ENCODE measurements at regions not wholly inside any gene's neighbourhood (a gene's known extent, or its start where the extent isn't known, plus 50 kb on each side); places are given as distances from the start of the nearest gene placed in this dataset.

- Histone ChIP-seq H3K36me3 (ENCODE audit: insufficient read depth, low read depth, low read length) (no peaks in the 10 kb centered on the region), H3K4me3 (ENCODE audit: low read length) (no peak overlapping the region), H3K27ac (ENCODE audit: low read length) (no peak overlapping the region), H3K9ac (ENCODE audit: low read depth, low read length) (no peak overlapping the region), H3K9me3 (ENCODE audit: insufficient read depth, low read depth, low read length) (no peaks in the 10 kb centered on the region), H3K4me1 (ENCODE audit: insufficient read depth, low read length) (no peaks in the 10 kb centered on the region), H3K27me3 (ENCODE audit: insufficient read depth, low read length) (no peaks in the 10 kb centered on the region)
Measured at GRCh38 chr3:83849106-83849730, 1109.6 kb upstream of the CADM2 start.

DNA sequence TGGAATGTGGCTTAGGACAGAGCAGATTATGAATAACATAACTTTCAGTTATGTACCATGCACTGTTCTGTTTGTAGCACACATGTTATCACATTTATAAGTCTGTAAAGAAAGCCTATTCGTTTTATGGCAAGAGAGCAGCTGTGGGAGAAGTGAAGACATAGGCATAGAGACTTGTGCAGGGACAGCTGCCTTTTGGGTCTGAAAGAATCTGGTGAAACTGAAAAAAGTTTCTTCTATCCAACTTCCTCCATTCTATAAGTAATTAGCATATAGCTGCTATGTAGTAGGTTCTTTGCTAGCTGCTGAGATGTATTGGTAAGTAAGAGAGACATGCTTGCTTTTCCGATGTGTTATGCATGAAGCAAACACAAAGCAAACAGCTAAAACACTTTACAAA lies 1095.4 kb upstream of the CADM2 start:
- Histone ChIP-seq H3K27ac (ENCODE audit: low read length) (no peak overlapping the region), H3K36me3 (ENCODE audit: insufficient read depth, low read depth, low read length) (no peaks in the 10 kb centered on the region), H3K9me3 (ENCODE audit: insufficient read depth, low read depth, low read length) (no peaks in the 10 kb centered on the region; the same call in 1 of the 2 replicates), H3K27me3 (ENCODE audit: insufficient read depth, low read length) (no peaks in the 10 kb centered on the region), H3K4me3 (ENCODE audit: low read length) (no peak overlapping the region), H3K9ac (ENCODE audit: low read depth, low read length) (no peak overlapping the region), H3K4me1 (ENCODE audit: insufficient read depth, low read length) (no peaks in the 10 kb centered on the region)

DNA sequence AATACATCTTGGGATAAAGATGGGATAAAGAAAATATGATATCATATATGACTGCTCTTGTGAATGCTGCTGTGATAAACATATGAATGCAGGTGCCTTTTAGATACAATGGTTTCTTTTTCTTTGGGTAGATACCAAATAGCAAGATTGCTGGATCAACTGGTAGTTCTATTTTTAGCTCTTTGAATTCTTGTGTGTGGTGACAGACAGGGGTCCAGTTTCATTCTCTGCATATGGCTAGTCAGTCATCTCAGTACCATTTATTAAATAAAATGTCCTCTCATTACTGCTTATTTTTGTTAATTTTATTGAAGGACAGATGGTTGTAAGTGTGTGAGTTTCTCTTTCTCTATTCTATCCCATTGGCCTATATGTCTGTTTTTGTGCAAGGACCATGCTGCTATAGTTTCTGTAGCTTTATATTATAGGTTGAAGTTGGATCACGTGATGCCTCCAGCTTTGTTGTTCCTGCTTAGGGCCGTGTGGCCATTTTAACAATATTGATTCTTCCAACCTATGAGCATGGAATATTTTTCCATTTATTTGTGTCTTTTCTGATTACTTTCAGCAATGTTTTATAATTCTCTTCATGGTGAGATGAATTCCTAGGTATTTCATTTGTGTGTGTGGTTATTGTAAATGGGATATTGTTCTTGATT lies 1089.8 kb upstream of the CADM2 start:
- Histone ChIP-seq H3K27me3 (ENCODE audit: insufficient read depth, low read length) (no peaks in the 10 kb centered on the region), H3K9me3 (ENCODE audit: insufficient read depth, low read depth, low read length) (peaks cover under 1% of the 10 kb centered on the region; the same call in 1 of the 2 replicates), H3K36me3 (ENCODE audit: insufficient read depth, low read depth, low read length) (no peaks in the 10 kb centered on the region)

GRCh38 chr3:83873550-83873949 lies 1085.2 kb upstream of the CADM2 start:
- Histone ChIP-seq H3K27me3 (ENCODE audit: insufficient read depth, low read length) (no peaks in the 10 kb centered on the region), H3K27ac (ENCODE audit: low read length) (no peak overlapping the region), H3K36me3 (ENCODE audit: insufficient read depth, low read depth, low read length) (no peaks in the 10 kb centered on the region), H3K9ac (ENCODE audit: low read depth, low read length) (no peak overlapping the region), H3K9me3 (ENCODE audit: insufficient read depth, low read depth, low read length) (peaks cover 10% of the 10 kb centered on the region; the same call in 1 of the 2 replicates), H3K4me3 (ENCODE audit: low read length) (no peak overlapping the region), H3K4me1 (ENCODE audit: insufficient read depth, low read length) (no peaks in the 10 kb centered on the region)

More for the DNA sequence above, 1089.8 kb upstream of the CADM2 start:
- H3K4me1 ChIP-seq (ENCODE audit: insufficient read depth, low read length) = no peaks in the 10 kb centered on the region
- no peak overlapping the region for H3K27ac ChIP-seq (ENCODE audit: low read length)
- H3K4me3 ChIP-seq (ENCODE audit: low read length) = no peak overlapping the region
- no peak overlapping the region for H3K9ac ChIP-seq (ENCODE audit: low read depth, low read length)

GRCh38 chr3:83877910-83878309 lies 1080.9 kb upstream of the CADM2 start:
- Histone ChIP-seq H3K9me3 (ENCODE audit: insufficient read depth, low read depth, low read length) (peaks cover 10% of the 10 kb centered on the region; the same call in 1 of the 2 replicates), H3K27me3 (ENCODE audit: insufficient read depth, low read length) (no peaks in the 10 kb centered on the region), H3K36me3 (ENCODE audit: insufficient read depth, low read depth, low read length) (no peaks in the 10 kb centered on the region), H3K4me1 (ENCODE audit: insufficient read depth, low read length) (no peaks in the 10 kb centered on the region), H3K4me3 (ENCODE audit: low read length) (no peak overlapping the region), H3K27ac (ENCODE audit: low read length) (no peak overlapping the region), H3K9ac (ENCODE audit: low read depth, low read length) (no peak overlapping the region)

DNA sequence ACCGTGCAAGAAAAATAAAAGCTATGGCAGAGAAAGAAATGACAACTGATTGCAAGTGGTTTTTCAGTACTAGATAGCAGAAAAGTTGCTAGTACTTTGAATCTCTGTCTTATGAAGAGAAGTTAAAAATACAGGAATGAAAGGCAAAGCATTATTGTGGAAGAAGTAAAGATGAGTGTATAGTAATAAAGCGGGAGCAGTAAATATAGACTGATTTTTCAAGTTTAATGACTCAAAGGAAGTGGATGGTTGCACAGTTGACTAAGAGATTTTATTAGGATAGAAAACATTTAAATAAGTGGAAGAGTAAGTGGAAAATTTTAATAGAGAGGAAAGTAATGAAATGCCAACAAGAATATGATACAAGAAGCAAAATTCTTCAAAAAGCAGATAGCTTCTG lies 1076.1 kb upstream of the CADM2 start:
- H3K9me3 ChIP-seq (ENCODE audit: insufficient read depth, low read depth, low read length) = no peaks in the 10 kb centered on the region
- H3K4me1 ChIP-seq (ENCODE audit: insufficient read depth, low read length) = no peaks in the 10 kb centered on the region
- H3K4me3 ChIP-seq (ENCODE audit: low read length) = no peak overlapping the region
- H3K27ac ChIP-seq (ENCODE audit: low read length) = no peak overlapping the region
- H3K36me3 ChIP-seq (ENCODE audit: insufficient read depth, low read depth, low read length) = no peaks in the 10 kb centered on the region
- H3K9ac ChIP-seq (ENCODE audit: low read depth, low read length) = no peak overlapping the region
- H3K27me3 ChIP-seq (ENCODE audit: insufficient read depth, low read length) = no peaks in the 10 kb centered on the region

DNA sequence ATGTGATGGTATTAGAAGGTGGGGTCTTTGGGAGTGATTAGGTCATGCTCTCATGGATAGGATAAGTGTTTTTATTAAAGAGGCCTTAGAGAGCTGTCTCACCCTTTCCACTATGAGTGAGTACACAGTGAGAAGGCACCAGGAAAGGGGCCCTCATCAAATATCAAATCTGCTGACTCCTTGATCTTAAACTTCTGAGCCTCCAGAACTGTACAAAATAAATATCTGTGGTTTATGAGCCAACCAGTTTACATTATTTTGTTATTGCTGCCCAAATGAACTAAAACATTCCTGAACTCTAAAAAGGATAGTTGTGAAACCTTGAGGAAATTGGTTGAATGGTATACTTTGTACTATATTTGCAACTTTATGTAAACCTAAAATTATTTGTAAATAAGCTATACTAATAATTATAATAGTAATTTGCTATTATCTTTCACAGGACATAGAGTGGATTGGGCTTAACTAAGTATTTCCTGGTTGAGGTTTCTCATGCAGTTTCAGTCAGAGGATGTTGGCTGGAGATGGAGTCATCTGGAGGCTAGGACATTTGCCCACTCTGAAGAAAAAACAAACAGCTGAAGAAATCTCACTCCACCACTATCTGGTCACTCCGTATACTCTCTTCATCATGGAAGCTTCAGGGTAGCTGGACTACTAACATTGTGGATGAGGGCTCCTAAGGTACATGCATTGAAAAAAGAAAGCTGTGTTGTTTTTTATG lies 1068.6 kb upstream of the CADM2 start:
- Histone ChIP-seq H3K4me1 (ENCODE audit: insufficient read depth, low read length) (no peaks in the 10 kb centered on the region), H3K36me3 (ENCODE audit: insufficient read depth, low read depth, low read length) (no peaks in the 10 kb centered on the region), H3K27ac (ENCODE audit: low read length) (no peak overlapping the region), H3K9ac (ENCODE audit: low read depth, low read length) (no peak overlapping the region), H3K9me3 (ENCODE audit: insufficient read depth, low read depth, low read length) (no peaks in the 10 kb centered on the region), H3K27me3 (ENCODE audit: insufficient read depth, low read length) (no peaks in the 10 kb centered on the region), H3K4me3 (ENCODE audit: low read length) (no peak overlapping the region)

DNA sequence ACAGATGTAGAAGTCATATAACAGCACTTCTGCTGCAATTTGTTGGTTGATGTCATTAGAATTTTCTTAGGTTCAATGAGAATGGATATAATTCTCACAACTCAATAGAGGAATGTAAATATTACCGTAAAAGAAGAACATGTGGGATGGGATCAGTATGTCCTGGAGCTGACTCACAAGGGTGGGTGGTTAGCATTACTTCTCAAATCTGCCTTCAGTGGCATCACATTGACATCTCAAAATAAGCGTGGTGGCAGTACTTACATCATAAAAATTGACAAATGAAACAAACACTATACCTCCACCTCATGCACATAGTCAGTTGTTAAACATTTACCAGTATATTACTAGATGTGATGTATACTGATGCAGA lies 1068.0 kb upstream of the CADM2 start:
- Histone ChIP-seq H3K9ac (ENCODE audit: low read depth, low read length) (no peak overlapping the region), H3K4me3 (ENCODE audit: low read length) (no peak overlapping the region), H3K9me3 (ENCODE audit: insufficient read depth, low read depth, low read length) (no peaks in the 10 kb centered on the region), H3K27ac (ENCODE audit: low read length) (no peak overlapping the region), H3K4me1 (ENCODE audit: insufficient read depth, low read length) (no peaks in the 10 kb centered on the region), H3K27me3 (ENCODE audit: insufficient read depth, low read length) (no peaks in the 10 kb centered on the region), H3K36me3 (ENCODE audit: insufficient read depth, low read depth, low read length) (no peaks in the 10 kb centered on the region)

DNA sequence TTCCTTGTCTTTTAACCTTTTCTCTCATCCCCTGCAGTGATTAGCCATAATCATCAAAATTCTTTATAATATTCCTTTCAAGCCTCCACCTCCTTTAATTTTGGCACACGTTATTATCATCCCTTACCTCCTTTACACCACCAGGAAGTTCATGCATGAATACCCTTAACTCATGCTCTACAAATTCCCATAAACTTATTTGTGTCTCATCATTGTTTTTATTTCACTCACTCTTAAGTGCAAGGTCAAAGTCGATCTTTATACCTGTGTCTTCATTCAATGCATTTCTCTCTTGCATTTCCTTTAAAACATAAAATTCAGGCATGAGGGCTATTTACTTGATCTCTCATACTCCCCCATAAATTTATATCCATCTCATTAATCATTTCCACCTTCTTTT lies 1064.6 kb upstream of the CADM2 start:
- H3K9ac ChIP-seq (ENCODE audit: low read depth, low read length) = no peak overlapping the region
- H3K27me3 ChIP-seq (ENCODE audit: insufficient read depth, low read length) = no peaks in the 10 kb centered on the region
- no peaks in the 10 kb centered on the region for H3K4me1 ChIP-seq (ENCODE audit: insufficient read depth, low read length)

DNA sequence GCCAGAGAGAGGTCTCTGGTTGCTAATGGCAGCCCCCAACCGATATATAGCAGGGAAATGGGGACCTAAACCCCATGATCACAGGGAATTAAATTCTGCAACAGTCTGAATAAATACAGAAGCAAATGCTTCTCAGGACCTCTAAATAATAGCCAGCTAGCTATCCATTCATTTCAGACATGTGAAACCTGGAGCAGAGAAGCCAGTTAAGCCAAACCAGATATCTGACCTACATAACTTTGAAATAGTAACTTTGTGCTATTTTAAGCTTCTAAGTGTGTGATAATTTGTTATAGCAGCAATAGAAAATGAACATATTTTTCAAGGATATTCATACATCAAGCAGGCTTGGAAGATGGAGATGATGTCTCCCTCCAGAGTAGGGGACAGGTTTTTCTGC lies 1062.9 kb upstream of the CADM2 start:
- no peak overlapping the region for H3K9ac ChIP-seq (ENCODE audit: low read depth, low read length)

More for the DNA sequence above, 1064.6 kb upstream of the CADM2 start:
- Histone ChIP-seq H3K27ac (ENCODE audit: low read length) (no peak overlapping the region), H3K9me3 (ENCODE audit: insufficient read depth, low read depth, low read length) (no peaks in the 10 kb centered on the region), H3K4me3 (ENCODE audit: low read length) (no peak overlapping the region), H3K36me3 (ENCODE audit: insufficient read depth, low read depth, low read length) (no peaks in the 10 kb centered on the region)

GRCh38 chr3:83902787-83903533 lies 1055.8 kb upstream of the CADM2 start:
- H3K27me3 ChIP-seq (ENCODE audit: insufficient read depth, low read length) = no peaks in the 10 kb centered on the region
- no peak overlapping the region for H3K9ac ChIP-seq (ENCODE audit: low read depth, low read length)
- H3K4me3 ChIP-seq (ENCODE audit: low read length) = no peak overlapping the region
- no peak overlapping the region for H3K27ac ChIP-seq (ENCODE audit: low read length)
- H3K4me1 ChIP-seq (ENCODE audit: insufficient read depth, low read length) = peaks cover 6% of the 10 kb centered on the region; the same call in 1 of the 2 replicates
- H3K36me3 ChIP-seq (ENCODE audit: insufficient read depth, low read depth, low read length) = no peaks in the 10 kb centered on the region
- no peaks in the 10 kb centered on the region for H3K9me3 ChIP-seq (ENCODE audit: insufficient read depth, low read depth, low read length)

More for the DNA sequence above, 1062.9 kb upstream of the CADM2 start:
- no peaks in the 10 kb centered on the region for H3K27me3 ChIP-seq (ENCODE audit: insufficient read depth, low read length)
- no peaks in the 10 kb centered on the region for H3K4me1 ChIP-seq (ENCODE audit: insufficient read depth, low read length)
- no peaks in the 10 kb centered on the region for H3K9me3 ChIP-seq (ENCODE audit: insufficient read depth, low read depth, low read length)
- no peaks in the 10 kb centered on the region for H3K36me3 ChIP-seq (ENCODE audit: insufficient read depth, low read depth, low read length)
- H3K27ac ChIP-seq (ENCODE audit: low read length) = no peak overlapping the region
- no peak overlapping the region for H3K4me3 ChIP-seq (ENCODE audit: low read length)
